Fibroblast of skin of scalp (primary cell): ENCODE measurements at regions not wholly inside any gene's neighbourhood (a gene's known extent, or its start where the extent isn't known, plus 50 kb on each side); places are given as distances from the start of the nearest gene placed in this dataset.
"Not testable (repeated sequence)": the region's sequence is repeated elsewhere in the genome, so short reads cannot be mapped to it uniquely, and the experiment has no call there.

ENCODE experiments used
- DNase-seq: peaks from one replicate; pipeline ENCODE4 v3.0.0-alpha.2; 2013

GRCh38 chr10:130924138-130924819, 387.2 kb downstream of the TCERG1L start:
- no peak for DNase-seq

DNA sequence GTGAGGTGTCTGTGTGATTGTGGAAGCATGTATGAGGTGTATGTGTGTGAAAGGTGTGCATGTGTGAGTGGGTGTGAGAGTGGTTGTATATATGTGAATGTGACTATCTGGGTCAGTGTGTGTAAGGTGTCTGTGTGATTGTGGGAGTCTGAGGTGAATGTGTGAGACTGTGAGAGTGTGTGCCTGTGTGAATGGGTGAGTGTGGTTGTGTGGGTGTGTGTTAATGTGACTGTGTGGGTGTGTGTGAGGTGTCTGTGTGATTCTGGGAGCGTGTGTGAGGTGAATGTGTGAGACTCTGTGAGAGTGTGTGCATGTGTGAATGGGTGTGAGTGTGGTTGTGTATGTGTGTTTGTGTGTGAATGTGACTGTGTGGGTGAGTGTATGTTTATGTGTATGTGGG, 385.1 kb downstream of the TCERG1L start:
- no peak for DNase-seq

DNA sequence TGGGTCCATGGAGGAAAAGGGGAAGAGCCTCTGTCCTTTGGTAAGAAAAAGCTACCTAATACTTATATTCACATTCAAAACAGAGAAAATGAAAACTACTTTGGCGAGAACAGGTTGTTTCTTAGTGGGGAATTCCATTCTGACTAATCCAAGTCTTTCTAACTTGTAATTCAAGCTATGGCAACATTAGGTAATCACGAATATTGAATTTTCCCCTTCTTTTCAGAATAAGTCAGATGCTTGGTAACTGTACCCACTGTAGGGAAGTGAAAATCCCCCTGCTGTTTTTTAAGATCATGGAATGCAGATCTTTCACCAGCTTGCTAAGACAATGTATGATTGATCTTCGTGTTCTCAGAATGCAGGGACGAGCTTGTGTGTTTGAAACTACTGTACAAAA, 384.4 kb downstream of the TCERG1L start:
- DNase-seq, result no peak

GRCh38 chr10:130928306-130928705, 383.2 kb downstream of the TCERG1L start:
- no peak for DNase-seq

- no peak for DNase-seq
Measured at GRCh38 chr10:130929422-130930325, 381.8 kb downstream of the TCERG1L start.

- DNase-seq, result no peak
Measured at GRCh38 chr10:130930821-130931220, 380.7 kb downstream of the TCERG1L start.

DNA sequence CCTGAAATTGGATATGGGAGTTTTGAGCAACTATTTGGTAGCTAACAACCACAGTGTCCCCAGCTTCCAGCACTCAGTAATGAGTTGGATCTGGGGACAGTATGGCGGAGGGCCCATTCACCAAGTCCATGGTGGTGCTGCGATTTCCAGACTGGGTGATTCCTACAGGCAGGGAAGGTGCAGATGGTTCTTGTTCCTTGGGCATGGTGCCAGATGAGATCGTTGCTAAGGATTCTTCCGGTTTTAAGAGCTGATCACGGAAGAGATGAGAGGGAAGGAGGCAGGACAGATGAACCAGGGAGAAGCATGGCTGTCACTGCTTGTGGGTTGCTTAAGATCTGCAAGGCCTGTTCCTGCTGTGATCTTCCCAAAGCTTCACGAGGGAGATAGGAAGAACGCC, 380.3 kb downstream of the TCERG1L start:
- no peak for DNase-seq

GRCh38 chr10:130932326-130933007, 379.1 kb downstream of the TCERG1L start:
- no peak for DNase-seq

DNA sequence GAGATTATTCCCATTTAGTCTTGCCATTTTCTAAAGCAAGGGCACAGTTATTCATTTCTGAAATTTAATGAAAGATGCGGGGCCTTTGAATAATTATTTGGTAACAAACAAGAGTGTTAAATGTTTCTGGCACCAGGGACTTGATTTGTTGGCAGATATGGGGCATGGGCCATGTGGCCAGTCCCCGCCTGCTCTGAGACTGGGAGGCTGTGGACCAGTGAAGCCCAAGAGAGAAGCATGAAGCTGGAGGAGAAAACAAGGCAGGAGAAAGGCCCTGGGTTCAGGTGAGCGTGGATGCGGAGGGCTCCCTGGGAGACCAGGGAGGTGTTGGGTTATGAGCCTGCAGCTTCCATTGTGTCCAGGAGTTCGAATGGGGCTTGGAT, 378.5 kb downstream of the TCERG1L start:
- DNase-seq, result no peak

- no peak for DNase-seq
Measured at GRCh38 chr10:130934293-130935127, 377.0 kb downstream of the TCERG1L start.

DNA sequence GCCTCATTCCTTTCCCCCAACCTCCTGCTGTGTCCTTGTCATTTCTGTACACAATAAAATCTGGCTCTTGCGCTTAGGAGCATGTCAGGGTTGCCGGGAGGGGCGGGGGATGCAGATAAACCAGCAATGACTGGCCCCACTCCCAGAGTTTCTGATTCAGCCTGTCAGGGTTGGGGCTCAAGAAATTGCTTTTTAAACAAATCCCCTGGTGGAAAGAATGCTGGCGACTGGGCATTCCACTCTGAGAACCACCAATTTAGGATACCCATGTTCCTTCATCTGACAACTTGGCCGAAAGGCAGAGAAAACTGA, 376.4 kb downstream of the TCERG1L start:
- DNase-seq, result peak; percentile 50

DNA sequence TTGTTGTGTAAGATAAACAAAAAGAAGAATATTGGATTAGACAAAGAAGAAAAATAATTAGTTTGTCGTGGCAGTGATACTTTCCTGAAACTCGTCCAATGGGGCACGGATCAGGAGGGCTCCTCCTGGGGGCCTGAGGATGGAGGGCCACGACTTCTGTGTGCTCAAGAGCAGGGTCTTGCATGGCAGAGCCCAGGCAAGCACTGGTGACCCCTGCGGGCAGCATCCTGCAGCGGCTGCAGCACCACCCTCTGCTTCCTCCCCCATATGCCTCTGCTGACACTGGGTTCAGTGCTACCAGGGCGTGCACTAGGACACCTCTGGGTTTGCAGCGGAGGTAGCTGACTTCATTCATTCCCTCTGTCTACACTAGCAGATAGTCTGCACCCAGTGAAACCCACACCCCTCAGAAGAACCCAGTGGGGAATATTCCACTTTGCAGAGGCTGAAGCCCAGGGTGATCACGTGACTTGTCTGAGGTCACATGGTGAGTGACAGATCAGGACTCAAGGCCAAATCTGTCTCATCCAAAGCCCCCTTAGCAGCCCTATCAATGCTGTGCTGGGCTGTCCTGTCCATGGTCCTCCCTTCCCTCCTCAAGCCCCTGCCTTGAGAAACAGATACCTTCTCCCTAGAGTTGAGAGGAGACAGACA, 375.5 kb downstream of the TCERG1L start:
- no peak for DNase-seq

DNA sequence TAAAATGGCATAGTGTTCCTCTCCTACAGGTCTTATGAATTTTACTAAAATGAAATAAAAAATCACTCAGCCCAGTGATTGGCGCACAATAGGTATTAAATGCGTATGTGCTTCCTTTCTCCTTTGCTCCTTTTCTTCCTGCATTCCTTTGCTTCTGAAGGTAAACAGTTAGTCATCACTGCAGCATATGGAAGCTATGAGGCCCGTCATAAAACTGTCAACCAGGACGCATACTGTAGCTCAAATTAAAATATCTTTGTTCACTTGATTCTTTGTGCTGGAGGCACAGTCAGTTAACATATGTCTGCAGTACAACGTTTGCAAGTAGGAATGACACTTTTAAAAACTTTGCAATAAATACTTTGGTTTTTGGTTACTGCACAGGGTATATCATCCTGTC, 374.7 kb downstream of the TCERG1L start:
- DNase-seq, result no peak

- no peak for DNase-seq
Measured at GRCh38 chr10:130938051-130938450, 373.5 kb downstream of the TCERG1L start.

GRCh38 chr10:130938891-130939290, 372.6 kb downstream of the TCERG1L start:
- DNase-seq, result not testable (repeated sequence)

DNA sequence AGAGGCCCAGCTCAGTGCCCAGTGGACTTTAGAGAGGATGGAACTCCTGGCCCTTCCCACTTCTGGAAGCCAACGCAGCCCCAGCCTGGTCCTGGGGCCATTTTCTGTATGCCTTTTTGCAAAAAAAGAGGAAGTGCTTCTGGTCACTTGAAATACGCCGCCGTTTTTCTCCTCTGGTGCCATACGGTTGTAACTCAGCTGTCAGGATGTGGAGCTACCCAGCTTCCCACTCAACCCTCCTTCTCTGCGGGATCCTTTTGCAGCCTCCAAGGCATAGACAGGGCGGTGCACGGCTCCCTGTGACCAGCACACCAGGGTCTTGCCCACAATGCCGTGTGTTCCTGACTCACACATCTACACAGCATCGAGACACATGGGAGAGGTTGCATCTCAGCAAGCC, 369.6 kb downstream of the TCERG1L start:
- DNase-seq, result no peak

GRCh38 chr10:130952086-130952485, 359.4 kb downstream of the TCERG1L start:
- no peak for DNase-seq

- no peak for DNase-seq
Measured at GRCh38 chr10:130954326-130954905, 357.1 kb downstream of the TCERG1L start.

DNA sequence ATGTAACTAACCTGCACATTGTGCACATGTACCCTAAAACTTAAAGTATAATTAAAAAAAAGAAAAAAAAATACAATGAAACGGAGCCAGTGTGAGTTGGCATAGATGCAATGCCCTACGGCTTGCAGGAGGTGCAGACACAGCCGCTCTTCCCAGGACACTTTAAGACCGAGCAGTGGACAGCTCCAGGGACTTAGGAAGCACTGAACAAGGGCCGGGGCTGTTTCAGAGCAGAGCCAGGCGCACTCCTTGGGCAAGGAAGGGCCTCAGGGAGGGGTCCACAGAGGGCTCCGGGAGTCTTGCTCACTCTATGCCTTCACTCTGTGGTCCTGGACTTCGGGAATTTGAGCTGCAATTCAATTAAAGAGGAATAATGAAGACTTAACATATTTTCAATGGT, 355.3 kb downstream of the TCERG1L start:
- no peak for DNase-seq

- no peak for DNase-seq
Measured at GRCh38 chr10:130957423-130957822, 354.1 kb downstream of the TCERG1L start.

- no peak for DNase-seq
Measured at GRCh38 chr10:130958003-130958402, 353.5 kb downstream of the TCERG1L start.
